HCT116 (cell line): ENCODE measurements at regions not wholly inside any gene's neighbourhood (a gene's known extent, or its start where the extent isn't known, plus 50 kb on each side); places are given as distances from the start of the nearest gene placed in this dataset.

Experiments used
- ATAC-seq: fragments of 200-7000 bp; cut with Tn5 transposase; 2 replicates; pipeline ENCODE4 v1.9.1; 2020; ENCODE audit warnings: mild to moderate bottlenecking, moderate library complexity
- BruUV-seq: library from RNA; stranded (reverse); fragments of 400-500 nt; replicated peaks from 2 replicates; lab custom pipeline; 2021; lab: Mats Ljungman, UMichigan
- CTCF ChIA-PET: fragments of 300-600 bp; sonication (Branson Sonifier 250); formaldehyde crosslinking; loops from one replicate; lab custom pipeline; 2021; ENCODE audit warnings: antibody characterized with exemption; lab: Charles Lee
- POLR2A ChIA-PET: fragments of 300-600, 350-600 bp; sonication (Branson Sonifier 250); formaldehyde crosslinking; loops from one replicate; lab custom pipeline; 2021; ENCODE audit warnings: antibody characterized with exemption; lab: Charles Lee
- RAD21 ChIA-PET, 2 experiments: fragments of 300-600 bp; sonication (Branson Sonifier 250); formaldehyde crosslinking; loops; one replicate each; lab custom pipeline; 2023; ENCODE audit warnings: low total read pairs in 2 of 2; ENCODE audit not compliant: uncharacterized antibody in 2 of 2, unreplicated experiment in 2 of 2, low non-redundant PET in 1 of 2; lab: Charles Lee
- DNase-seq: peaks from one replicate; pipeline ENCODE4 v3.0.0-alpha.2; 2010; ENCODE audit warnings: low read depth, low spot score
- H2AFZ ChIP-seq: fragments of 200-600 bp; shearing (Covaris generic), sonication (generic); 2 replicates; pipeline ENCODE4 v1.6.1; 2017; ENCODE audit warnings: low read depth, mixed run types, mixed read lengths, antibody characterized with exemption, low read length; ENCODE audit not compliant: poor library complexity, severe bottlenecking
- H3K27ac ChIP-seq: 2 replicates; pipeline ENCODE4 v1.5.1; 2012; ENCODE audit warnings: low read depth, low read length
- H3K27me3 ChIP-seq: fragments of 200-600 bp; sonication (generic); 2 replicates; pipeline ENCODE4 v1.6.1; 2016; ENCODE audit warnings: mixed run types, low read length, mixed read lengths; ENCODE audit not compliant: insufficient read depth
- H3K36me3 ChIP-seq, 2 experiments: fragments of 200-500 bp in 1 of 2; fragments of 200-600 bp in 1 of 2; sonication (Bioruptor generic) in 1 of 2; sonication (generic) in 1 of 2; 2 replicates each; pipeline versions ENCODE4 v1.5.1 to v1.6.1; 2014 to 2016; ENCODE audit warnings: low read length in 2 of 2, inconsistent platforms in 1 of 2, mixed read lengths in 1 of 2, mixed run types in 1 of 2; ENCODE audit not compliant: insufficient read depth in 2 of 2, control insufficient read depth in 1 of 2
- H3K4me1 ChIP-seq, 2 experiments: fragments of 200-600 bp in 1 of 2; sonication (generic) in 1 of 2; 2 replicates each; pipeline versions ENCODE4 v1.5.1 to v1.6.1; 2012 to 2017; ENCODE audit warnings: low read length in 2 of 2, inconsistent platforms in 1 of 2, mild to moderate bottlenecking in 1 of 2, mixed read lengths in 1 of 2, mixed run types in 1 of 2, moderate library complexity in 1 of 2; ENCODE audit not compliant: insufficient read depth in 2 of 2, control insufficient read depth in 1 of 2
- H3K4me2 ChIP-seq: fragments of 200-600 bp; sonication (generic); 2 replicates; pipeline ENCODE4 v1.6.1; 2017; ENCODE audit warnings: mixed run types, low read length, mixed read lengths
- H3K4me3 ChIP-seq, 2 experiments: fragments of 200-600 bp in 1 of 2; sonication (generic) in 1 of 2; replicated peaks in 1 of 2; 2 replicates each; pipeline ENCODE4 v1.5.1; 2011 to 2016; ENCODE audit warnings: low read length in 2 of 2, control low read depth in 1 of 2, low read depth in 1 of 2, mild to moderate bottlenecking in 1 of 2, mixed read lengths in 1 of 2, mixed run types in 1 of 2
- H3K79me2 ChIP-seq: fragments of 200-600 bp; sonication (generic); 2 replicates; pipeline ENCODE4 v1.6.1; 2017; ENCODE audit warnings: mild to moderate bottlenecking, mixed run types, low read length, moderate library complexity, mixed read lengths; ENCODE audit not compliant: insufficient read depth
- H3K9ac ChIP-seq: fragments of 200-600 bp; sonication (generic); 2 replicates; pipeline ENCODE4 v1.6.1; 2016; ENCODE audit warnings: low read length, mixed read lengths
- H3K9me2 ChIP-seq: fragments of 200-600 bp; sonication (generic), shearing (Covaris generic); 2 replicates; pipeline ENCODE4 v1.6.1; 2017; ENCODE audit warnings: mixed run types, mild to moderate bottlenecking, moderate library complexity; ENCODE audit not compliant: insufficient read depth
- H3K9me3 ChIP-seq, 2 experiments: fragments of 200-500 bp in 1 of 2; fragments of 200-600 bp in 1 of 2; sonication (Bioruptor generic) in 1 of 2; sonication (generic) in 1 of 2; 2 replicates each; pipeline ENCODE4 v1.6.1; 2014 to 2017; ENCODE audit warnings: low read length in 2 of 2, mixed read lengths in 2 of 2, inconsistent platforms in 1 of 2, low read depth in 1 of 2, mild to moderate bottlenecking in 1 of 2, mixed run types in 1 of 2, moderate library complexity in 1 of 2; ENCODE audit not compliant: control insufficient read depth in 1 of 2, insufficient read depth in 1 of 2
- H4K20me1 ChIP-seq: fragments of 200-600 bp; sonication (generic), shearing (Covaris generic); 2 replicates; pipeline ENCODE4 v1.6.1; 2017; ENCODE audit warnings: mixed run types, mild to moderate bottlenecking, moderate library complexity; ENCODE audit not compliant: insufficient read depth
- ATF3 ChIP-seq: IDR thresholded peaks from 2 replicates; pipeline ENCODE4 v1.6.1; 2012
- CBX3 ChIP-seq: IDR thresholded peaks from 2 replicates; pipeline ENCODE4 v1.6.1; 2012; ENCODE audit warnings: low read depth
- CEBPB ChIP-seq: IDR thresholded peaks from 2 replicates; pipeline ENCODE4 v1.6.1; 2012; ENCODE audit warnings: low read depth
- EGR1 ChIP-seq: IDR thresholded peaks from 2 replicates; pipeline ENCODE4 v1.6.1; 2012; ENCODE audit warnings: low read depth
- ELF1 ChIP-seq: IDR thresholded peaks from 2 replicates; pipeline ENCODE4 v1.6.1; 2012; ENCODE audit warnings: low read depth, borderline replicate concordance
- EZH2 ChIP-seq: fragments of 200-600 bp; sonication (generic); IDR thresholded peaks from 2 replicates; pipeline ENCODE4 v1.6.1; 2017; ENCODE audit warnings: antibody characterized with exemption, mixed run types
- FOSL1 ChIP-seq: IDR thresholded peaks from 2 replicates; pipeline ENCODE4 v1.6.1; 2012; ENCODE audit warnings: low read depth
- JUND ChIP-seq: IDR thresholded peaks from 2 replicates; pipeline ENCODE4 v1.6.1; 2012
- POLR2A ChIP-seq: IDR thresholded peaks from 2 replicates; pipeline ENCODE4 v1.7.0; 2011; ENCODE audit warnings: borderline replicate concordance; ENCODE audit not compliant: insufficient read depth, insufficient read length; ENCODE audit errors: extremely low read depth
- POLR2AphosphoS5 ChIP-seq: IDR thresholded peaks from 2 replicates; pipeline ENCODE4 v1.6.1; 2011; ENCODE audit warnings: mild to moderate bottlenecking, low read depth, low read length, moderate library complexity
- RAD21 ChIP-seq: IDR thresholded peaks from 2 replicates; pipeline ENCODE4 v1.6.1; 2012; ENCODE audit warnings: low read depth, mild to moderate bottlenecking
- SIN3A ChIP-seq: IDR thresholded peaks from 2 replicates; pipeline ENCODE4 v1.6.1; 2012; ENCODE audit warnings: low read depth
- SP1 ChIP-seq: IDR thresholded peaks from 2 replicates; pipeline ENCODE4 v1.6.1; 2012; ENCODE audit warnings: low read depth
- SRF ChIP-seq: IDR thresholded peaks from 2 replicates; pipeline ENCODE4 v1.6.1; 2012; ENCODE audit warnings: low read depth
- TCF7L2 ChIP-seq: IDR thresholded peaks from 2 replicates; pipeline ENCODE4 v1.7.0; 2011; ENCODE audit warnings: borderline replicate concordance, inconsistent platforms; ENCODE audit not compliant: insufficient read depth, insufficient read length; ENCODE audit errors: extremely low read depth
- YY1 ChIP-seq: IDR thresholded peaks from 2 replicates; pipeline ENCODE4 v1.6.1; 2011; ENCODE audit warnings: low read length, low read depth, moderate library complexity, mild to moderate bottlenecking; ENCODE audit not compliant: insufficient replicate concordance; ENCODE audit errors: extremely low read depth
- ZBTB33 ChIP-seq: IDR thresholded peaks from 2 replicates; pipeline ENCODE4 v1.6.1; 2011; ENCODE audit warnings: mild to moderate bottlenecking, low read length, moderate library complexity; ENCODE audit not compliant: insufficient replicate concordance; ENCODE audit errors: extremely low read depth
- ZFX ChIP-seq: fragments of 450-650 bp; IDR thresholded peaks from 2 replicates; pipeline ENCODE4 v1.6.1; 2017
- intact Hi-C: fragments of 100-400 bp; cut with micrococcal nuclease; formaldehyde crosslinking; loops from 2 replicates; pipeline ENCODE4 v1.10.0; 2022

- intact Hi-C loops, result no loop called here
- CTCF ChIA-PET, result no interaction called here
- no peaks in the 10 kb centered on the region for H4K20me1 ChIP-seq
- TF ChIP-seq SRF (no peak), SP1 (no peak), POLR2A (no peak), RAD21 (no peak), ELF1 (no peak), TCF7L2 (no peak), EZH2 (no peak), POLR2AphosphoS5 (no peak), CBX3 (no peak), CEBPB (no peak), ZFX (no peak), SIN3A (no peak), JUND (no peak), YY1 (no peak)
- no peak overlapping the region for H3K4me2 ChIP-seq
- no peaks in the 10 kb centered on the region for H3K9me3 ChIP-seq
- no peaks in the 10 kb centered on the region for H3K9me2 ChIP-seq
- no peak overlapping the region for H3K9ac ChIP-seq
- no peak for ATAC-seq
- H3K36me3 ChIP-seq, result no peaks in the 10 kb centered on the region
- H3K4me1 ChIP-seq, result no peaks in the 10 kb centered on the region
- no peak overlapping the region for H3K27ac ChIP-seq
- no peak overlapping the region for H3K4me3 ChIP-seq
- DNase-seq, result no peak
- no TSS peak for BruUV-seq
- RAD21 ChIA-PET, result no interaction called here
- no peak overlapping the region for H2AFZ ChIP-seq
- H3K79me2 ChIP-seq, result no peaks in the 10 kb centered on the region
- H3K27me3 ChIP-seq, result peaks cover 2% of the 10 kb centered on the region; the same call in 1 of the 2 replicates
- POLR2A ChIA-PET, result no interaction called here
Measured at GRCh38 chr13:30065181-30065580, 214.8 kb upstream of the UBL3 start.

- H2AFZ ChIP-seq, result no peak overlapping the region
- no peak overlapping the region for H3K27ac ChIP-seq
- no peaks in the 10 kb centered on the region for H3K4me1 ChIP-seq
- no peak overlapping the region for H3K4me3 ChIP-seq
- no peak overlapping the region for H3K9ac ChIP-seq
- no peak overlapping the region for H3K4me2 ChIP-seq
- no peaks in the 10 kb centered on the region for H3K9me3 ChIP-seq
- ChIA-PET CTCF (no interaction called here), RAD21 (no interaction called here), POLR2A (no interaction called here)
- no peaks in the 10 kb centered on the region for H3K9me2 ChIP-seq
- TF ChIP-seq ZBTB33 (no peak), CBX3 (no peak), FOSL1 (no peak), EGR1 (no peak), SP1 (no peak), JUND (no peak), TCF7L2 (no peak), ELF1 (no peak), ATF3 (no peak), RAD21 (no peak)
- ATAC-seq (no peak), DNase-seq (no peak)
- H4K20me1 ChIP-seq, result no peaks in the 10 kb centered on the region
- H3K27me3 ChIP-seq, result peaks cover 8% of the 10 kb centered on the region; the same call in 1 of the 2 replicates
- intact Hi-C loops, result no loop called here
- no TSS peak for BruUV-seq
- H3K79me2 ChIP-seq, result no peaks in the 10 kb centered on the region
- no peaks in the 10 kb centered on the region for H3K36me3 ChIP-seq
Measured at GRCh38 chr13:30063892-30064291, 213.5 kb upstream of the UBL3 start.
